LNCaP clone FGC (cell line): ENCODE measurements at regions not wholly inside any gene's neighbourhood (a gene's known extent, or its start where the extent isn't known, plus 50 kb on each side); places are given as distances from the start of the nearest gene placed in this dataset.

Experiments
- DNase-seq: peaks from one replicate; pipeline ENCODE4 v3.0.0-alpha.2; 2011; ENCODE audit warnings: low read depth
- H3K4me3 ChIP-seq: 2 replicates; pipeline ENCODE4 v1.5.1; 2011; ENCODE audit warnings: mild to moderate bottlenecking, low read depth, low read length, control low read depth
- TF ChIP-seq, protein P1 (sequence below): IDR thresholded peaks from 2 replicates; pipeline ENCODE4 v1.5.1; 2012; ENCODE audit warnings: mild to moderate bottlenecking; ENCODE audit not compliant: control insufficient read depth, insufficient read depth; ENCODE audit errors: extremely low read depth

DNA sequence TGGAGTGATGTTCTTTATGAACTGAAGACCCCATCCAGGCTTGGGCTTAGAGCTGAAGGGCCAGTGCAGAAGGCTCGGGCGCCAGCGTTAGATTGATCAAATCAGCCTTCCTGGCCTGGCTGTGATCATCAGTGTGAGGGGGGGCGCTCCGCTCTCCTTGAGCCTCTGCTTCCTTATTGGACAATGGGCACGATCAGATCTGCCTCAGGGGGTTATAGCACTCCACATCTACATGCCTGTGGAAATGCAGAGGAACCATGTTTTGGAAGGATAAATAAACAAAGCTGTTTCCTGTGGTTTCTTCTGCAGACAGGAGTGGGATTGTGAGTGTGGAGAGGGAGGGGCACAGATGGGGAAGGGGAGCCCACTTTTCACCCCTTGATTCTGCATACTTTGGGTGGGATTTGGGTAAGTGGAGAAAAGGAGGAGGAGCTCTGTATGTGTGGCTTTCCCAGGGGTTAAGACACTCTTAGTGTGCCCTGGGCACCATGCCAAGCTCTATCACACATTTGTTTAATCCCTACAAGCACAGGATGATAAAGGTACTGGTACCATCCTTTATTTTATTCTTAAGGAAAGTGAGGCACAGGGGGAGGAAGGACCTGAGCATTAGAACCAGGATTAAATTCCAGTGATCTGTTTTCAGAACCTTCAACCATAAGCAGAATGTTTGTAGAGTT lies 150.5 kb downstream of the EN1 start:
- no peak overlapping the region for H3K4me3 ChIP-seq
- TF ChIP-seq, protein P1, sequence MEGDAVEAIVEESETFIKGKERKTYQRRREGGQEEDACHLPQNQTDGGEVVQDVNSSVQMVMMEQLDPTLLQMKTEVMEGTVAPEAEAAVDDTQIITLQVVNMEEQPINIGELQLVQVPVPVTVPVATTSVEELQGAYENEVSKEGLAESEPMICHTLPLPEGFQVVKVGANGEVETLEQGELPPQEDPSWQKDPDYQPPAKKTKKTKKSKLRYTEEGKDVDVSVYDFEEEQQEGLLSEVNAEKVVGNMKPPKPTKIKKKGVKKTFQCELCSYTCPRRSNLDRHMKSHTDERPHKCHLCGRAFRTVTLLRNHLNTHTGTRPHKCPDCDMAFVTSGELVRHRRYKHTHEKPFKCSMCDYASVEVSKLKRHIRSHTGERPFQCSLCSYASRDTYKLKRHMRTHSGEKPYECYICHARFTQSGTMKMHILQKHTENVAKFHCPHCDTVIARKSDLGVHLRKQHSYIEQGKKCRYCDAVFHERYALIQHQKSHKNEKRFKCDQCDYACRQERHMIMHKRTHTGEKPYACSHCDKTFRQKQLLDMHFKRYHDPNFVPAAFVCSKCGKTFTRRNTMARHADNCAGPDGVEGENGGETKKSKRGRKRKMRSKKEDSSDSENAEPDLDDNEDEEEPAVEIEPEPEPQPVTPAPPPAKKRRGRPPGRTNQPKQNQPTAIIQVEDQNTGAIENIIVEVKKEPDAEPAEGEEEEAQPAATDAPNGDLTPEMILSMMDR, result no peak
- no peak for DNase-seq

DNA sequence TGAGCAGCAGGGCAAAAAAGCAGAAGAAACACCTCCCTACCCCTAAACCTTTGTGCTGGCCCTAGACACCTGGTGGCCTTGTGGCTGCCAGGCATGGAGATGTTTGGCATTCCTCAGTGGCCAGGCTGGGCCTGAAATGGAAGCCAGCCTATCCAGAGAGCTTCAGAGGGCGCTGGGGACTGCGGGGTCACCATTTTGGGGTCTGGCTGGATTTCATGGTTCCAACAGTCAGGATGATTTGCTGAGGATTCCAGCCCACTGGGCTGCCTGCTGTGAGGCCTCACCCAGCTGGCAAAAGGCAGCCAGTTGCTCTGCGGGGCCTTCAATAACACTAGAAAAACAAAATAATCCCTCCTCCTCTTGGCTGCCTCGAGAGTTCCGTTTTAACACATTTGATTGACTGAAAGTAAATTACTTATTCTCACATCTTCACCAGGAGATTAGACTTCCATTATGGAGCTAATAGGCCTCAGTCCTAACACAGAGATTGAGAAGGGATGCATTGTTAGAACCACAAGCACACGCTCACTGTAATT lies 154.1 kb downstream of the EN1 start:
- TF ChIP-seq, protein P1, result no peak
- DNase-seq, result no peak
- no peak overlapping the region for H3K4me3 ChIP-seq

DNA sequence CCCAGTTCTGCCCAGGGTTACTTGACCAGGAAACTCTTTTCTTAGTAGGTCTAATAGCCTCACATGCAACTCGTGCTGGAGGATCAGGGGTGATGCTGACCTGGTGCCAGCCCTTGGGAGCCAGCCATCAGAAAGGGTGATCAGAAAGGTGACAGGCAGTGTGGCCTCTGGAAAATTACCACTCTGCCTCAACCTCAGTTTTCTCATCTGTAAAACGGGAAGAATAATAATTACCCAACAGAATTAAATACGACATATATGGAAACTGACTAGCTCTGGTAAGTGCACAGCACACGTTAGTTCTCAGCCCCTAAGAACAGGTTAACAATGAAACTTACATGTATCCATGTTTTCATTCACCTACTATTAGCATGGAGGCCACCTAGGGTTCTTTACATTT lies 157.6 kb downstream of the EN1 start:
- TF ChIP-seq, protein P1, result no peak
- DNase-seq, result no peak
- no peak overlapping the region for H3K4me3 ChIP-seq

DNA sequence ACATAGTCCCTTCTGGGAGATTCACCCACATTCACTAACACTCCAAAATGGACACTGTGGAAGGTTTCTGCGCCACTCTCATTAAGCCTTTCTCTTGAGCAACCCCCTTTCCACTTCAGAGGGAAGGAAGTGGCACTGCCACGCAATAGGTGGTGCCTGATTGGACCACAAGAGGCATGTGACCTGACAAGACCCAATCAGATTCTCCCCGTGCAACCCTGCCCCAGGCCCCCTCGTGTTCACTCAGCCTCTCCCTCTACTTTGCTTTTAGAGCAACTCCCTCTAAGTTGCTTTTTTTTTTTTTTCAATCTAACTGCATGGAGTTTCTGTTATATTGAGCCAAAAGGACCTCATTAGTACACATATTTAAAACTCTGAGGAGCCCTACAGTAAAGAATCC lies 158.0 kb downstream of the EN1 start:
- no peak overlapping the region for H3K4me3 ChIP-seq
- TF ChIP-seq, protein P1, result no peak
- DNase-seq, result no peak

DNA sequence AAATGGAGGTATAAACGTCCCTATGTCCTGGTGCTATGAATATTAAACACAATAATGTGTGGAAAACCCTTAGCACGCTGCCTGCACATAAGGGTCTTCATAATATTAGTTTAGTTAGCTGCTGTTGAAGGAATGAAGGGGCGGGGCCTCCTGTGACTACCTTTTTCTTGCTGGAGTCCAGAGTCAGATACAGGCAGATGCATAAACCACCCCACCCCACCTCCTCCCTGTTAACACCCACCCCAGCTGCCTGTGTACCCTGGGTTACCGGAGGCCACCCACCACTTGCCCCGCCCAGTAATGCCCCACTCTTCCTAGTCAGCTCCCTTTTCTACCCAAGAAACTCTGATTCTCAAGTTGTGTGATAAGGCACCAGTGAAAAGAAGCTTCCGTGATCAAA lies 158.4 kb downstream of the EN1 start:
- DNase-seq, result no peak
- no peak overlapping the region for H3K4me3 ChIP-seq
- TF ChIP-seq, protein P1, result no peak

DNA sequence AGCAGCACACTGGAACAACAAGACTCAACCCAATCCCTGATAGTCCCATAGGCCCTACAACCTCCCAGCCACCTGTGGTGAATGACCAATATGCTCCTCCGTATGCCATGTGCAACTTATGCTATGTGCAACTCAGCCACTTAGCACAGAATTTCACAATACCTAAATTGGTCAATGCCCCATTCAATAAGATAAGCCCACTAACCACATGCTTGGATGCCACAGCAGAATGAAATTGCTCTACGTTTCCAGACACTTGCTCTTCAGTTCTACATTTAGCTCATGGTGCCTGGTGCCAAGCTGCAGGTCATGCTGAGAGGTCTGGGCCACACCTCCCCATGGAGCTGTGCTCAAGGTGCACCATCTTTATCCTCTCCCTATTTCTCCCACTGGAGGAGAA lies 159.8 kb downstream of the EN1 start:
- DNase-seq, result no peak
- TF ChIP-seq, protein P1, result no peak
- H3K4me3 ChIP-seq, result no peak overlapping the region

DNA sequence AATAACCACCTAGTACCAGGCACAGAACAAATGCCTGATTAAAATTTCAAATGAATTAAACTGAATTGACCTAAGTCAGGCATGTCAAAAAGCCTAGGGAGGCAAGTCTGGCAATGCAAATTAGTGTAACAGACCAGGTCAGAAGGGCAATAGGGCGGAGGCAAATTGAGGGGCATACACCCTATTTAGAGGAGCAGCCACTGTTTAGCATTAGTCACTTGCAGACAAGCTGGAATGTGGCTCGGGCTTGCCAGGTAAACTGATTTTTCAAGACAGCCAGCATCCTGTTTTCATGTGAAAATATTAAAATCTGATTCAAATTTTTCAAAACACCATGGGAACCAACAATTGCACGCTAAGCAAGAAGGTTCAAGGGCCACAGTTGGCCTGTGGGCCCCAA lies 160.3 kb downstream of the EN1 start:
- TF ChIP-seq, protein P1, result no peak
- DNase-seq, result no peak
- no peak overlapping the region for H3K4me3 ChIP-seq
